Gastroesophageal sphincter (tissue), 3 donors: ENCODE measurements at regions not wholly inside any gene's neighbourhood (a gene's known extent, or its start where the extent isn't known, plus 50 kb on each side); places are given as distances from the start of the nearest gene placed in this dataset.

ENCODE experiments used
- EP300 ChIP-seq: sonication (generic); formaldehyde crosslinking; IDR thresholded peaks from one replicate; pipeline ENCODE4 v1.6.1; 2017; ENCODE audit warnings: antibody characterized with exemption, mild to moderate bottlenecking
- POLR2AphosphoS5 ChIP-seq: sonication (generic); formaldehyde crosslinking; IDR thresholded peaks from one replicate; pipeline ENCODE4 v1.6.1; 2017; ENCODE audit warnings: antibody characterized with exemption
- TF ChIP-seq, protein P1 (sequence below), 4 experiments: fragments of 200-600 bp in 2 of 4; fragments of 450-650 bp in 2 of 4; sonication (generic) in 1 of 4; IDR thresholded peaks; one replicate each; pipeline ENCODE4 v1.5.1; 2017 to 2019; ENCODE audit warnings: antibody characterized with exemption in 4 of 4, mild to moderate bottlenecking in 2 of 4, moderate library complexity in 2 of 4

GRCh38 chr6:33886673-33887144 lies 82.9 kb upstream of the MLN start:
- TF ChIP-seq, protein P1, sequence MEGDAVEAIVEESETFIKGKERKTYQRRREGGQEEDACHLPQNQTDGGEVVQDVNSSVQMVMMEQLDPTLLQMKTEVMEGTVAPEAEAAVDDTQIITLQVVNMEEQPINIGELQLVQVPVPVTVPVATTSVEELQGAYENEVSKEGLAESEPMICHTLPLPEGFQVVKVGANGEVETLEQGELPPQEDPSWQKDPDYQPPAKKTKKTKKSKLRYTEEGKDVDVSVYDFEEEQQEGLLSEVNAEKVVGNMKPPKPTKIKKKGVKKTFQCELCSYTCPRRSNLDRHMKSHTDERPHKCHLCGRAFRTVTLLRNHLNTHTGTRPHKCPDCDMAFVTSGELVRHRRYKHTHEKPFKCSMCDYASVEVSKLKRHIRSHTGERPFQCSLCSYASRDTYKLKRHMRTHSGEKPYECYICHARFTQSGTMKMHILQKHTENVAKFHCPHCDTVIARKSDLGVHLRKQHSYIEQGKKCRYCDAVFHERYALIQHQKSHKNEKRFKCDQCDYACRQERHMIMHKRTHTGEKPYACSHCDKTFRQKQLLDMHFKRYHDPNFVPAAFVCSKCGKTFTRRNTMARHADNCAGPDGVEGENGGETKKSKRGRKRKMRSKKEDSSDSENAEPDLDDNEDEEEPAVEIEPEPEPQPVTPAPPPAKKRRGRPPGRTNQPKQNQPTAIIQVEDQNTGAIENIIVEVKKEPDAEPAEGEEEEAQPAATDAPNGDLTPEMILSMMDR (IDR thresholded peaks at IDR 0.05) = no peak
- no peak for TF ChIP-seq EP300
- TF ChIP-seq POLR2AphosphoS5 = peak; percentile 62
